GM19463 (cell line): ENCODE measurements at regions not wholly inside any gene's neighbourhood (a gene's known extent, or its start where the extent isn't known, plus 50 kb on each side); places are given as distances from the start of the nearest gene placed in this dataset.

Experiments used
- ATAC-seq: cut with Tn5 transposase; IDR thresholded peaks from one replicate; pipeline ENCODE4 v1.9.1; 2021; ENCODE audit warnings: mild to moderate bottlenecking, moderate library complexity; ENCODE audit not compliant: unreplicated experiment

GRCh38 chr5:136425921-136426320, 60.6 kb upstream of the TRPC7 start:
- no peak for ATAC-seq

DNA sequence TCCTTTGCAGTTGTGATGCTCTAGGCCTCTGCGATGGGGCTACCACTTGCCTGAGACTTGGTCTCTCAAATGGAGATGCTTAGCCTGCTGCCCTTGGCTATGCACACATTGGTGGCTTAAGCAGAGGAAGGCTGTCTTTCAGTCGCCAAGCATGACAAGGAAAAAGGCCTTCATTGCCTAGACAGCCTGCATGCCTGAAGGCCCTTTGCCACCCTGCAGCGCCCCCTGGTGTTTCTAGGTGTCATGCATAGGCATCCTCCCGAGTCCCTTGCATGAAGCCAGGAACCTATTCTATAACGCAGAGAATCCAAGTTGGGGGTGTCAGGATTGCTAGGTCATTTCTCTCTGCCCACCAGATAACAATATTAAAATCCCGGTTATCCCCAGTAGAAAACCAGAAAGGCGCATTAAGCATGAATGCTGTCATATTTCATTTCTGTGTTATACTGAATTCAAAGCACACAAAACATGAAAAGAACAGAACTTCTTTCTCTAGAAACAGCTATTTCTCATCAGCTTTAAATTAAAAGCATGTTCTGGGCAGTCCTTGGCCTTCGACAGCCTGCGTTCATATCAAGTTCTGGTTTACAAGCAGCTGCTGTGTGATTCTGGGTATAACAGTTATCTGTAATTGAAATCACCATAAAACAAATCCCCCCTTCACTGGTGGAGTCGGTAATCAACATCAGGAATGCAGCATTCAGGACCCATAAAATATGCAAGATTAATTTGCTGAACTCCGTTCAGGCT, 59.7 kb upstream of the TRPC7 start:
- peak; percentile 78 for ATAC-seq

DNA sequence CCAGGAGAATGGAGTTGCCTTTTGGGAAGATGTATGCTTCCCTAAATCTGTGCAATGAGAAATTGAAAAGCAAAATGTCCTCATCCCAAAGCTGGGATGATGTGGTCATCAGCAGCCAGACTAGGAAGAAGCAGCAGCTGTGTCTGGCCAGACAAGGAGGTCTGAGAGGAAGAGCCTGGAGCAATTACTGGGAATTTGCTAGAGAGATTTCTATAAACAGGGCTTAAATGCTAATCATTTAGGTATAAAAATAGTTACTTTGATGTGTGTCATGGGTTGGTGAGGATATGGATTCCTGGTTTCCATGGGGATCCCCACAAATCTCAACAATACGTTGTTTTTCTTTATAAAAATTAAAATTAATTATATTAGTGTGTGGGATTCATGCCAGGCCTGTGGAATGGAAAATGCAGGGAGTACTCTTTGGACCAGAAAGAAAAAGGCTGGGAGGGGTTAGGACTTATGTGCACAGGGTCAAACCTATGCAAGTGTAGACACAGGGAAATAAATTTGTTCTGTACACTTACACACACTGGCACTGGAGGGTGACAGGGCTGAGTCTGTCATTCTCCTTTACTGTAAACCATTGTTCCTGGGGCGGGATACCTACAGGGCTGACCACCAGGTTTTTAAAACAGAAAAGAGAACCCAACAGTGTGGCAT, 58.7 kb upstream of the TRPC7 start:
- no peak for ATAC-seq

DNA sequence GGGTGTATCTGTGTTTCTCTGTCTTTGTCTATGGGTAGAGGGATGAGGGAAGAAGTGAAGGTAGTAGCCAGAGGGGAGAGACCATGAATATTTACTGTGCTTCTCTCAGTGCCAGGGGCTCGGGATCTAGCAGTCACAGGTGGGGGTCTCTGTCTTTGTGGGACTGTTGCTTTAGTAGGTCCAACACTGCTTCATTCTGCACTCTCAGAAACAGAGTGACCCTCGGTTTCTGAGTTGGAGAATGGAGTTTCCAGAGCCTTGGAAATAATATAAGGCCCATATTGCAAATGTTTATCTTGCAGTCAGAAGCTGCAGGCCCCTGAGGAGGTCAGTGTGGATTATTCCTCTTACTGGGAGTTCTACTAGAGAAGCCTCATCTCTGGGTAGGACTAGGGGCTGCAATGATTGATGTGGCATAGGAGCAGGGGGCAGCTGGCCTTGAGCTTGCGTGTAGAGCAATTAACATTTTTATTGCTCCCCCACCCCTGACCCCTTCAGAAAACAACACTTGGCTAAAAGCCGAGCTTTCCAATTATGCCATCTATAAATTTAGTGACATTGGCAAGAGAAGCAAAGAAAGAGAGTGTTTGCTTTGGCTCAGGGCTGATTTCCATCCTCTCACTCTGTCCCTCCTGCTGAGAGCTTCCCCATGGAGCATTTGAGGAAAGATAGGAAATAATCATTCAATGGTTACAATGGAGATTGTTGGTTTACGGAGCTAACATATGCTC, 55.0 kb upstream of the TRPC7 start:
- ATAC-seq, result no peak

GRCh38 chr5:136418301-136418700, 53.0 kb upstream of the TRPC7 start:
- no peak for ATAC-seq
